GM23338 (cell line): ENCODE measurements at regions not wholly inside any gene's neighbourhood (a gene's known extent, or its start where the extent isn't known, plus 50 kb on each side); places are given as distances from the start of the nearest gene placed in this dataset.

Experiments
- CTCF ChIP-seq, 2 experiments: fragments of 200-600 bp in 1 of 2; sonication (generic) in 1 of 2; conservative IDR thresholded peaks; 2 replicates each; pipeline versions ENCODE4 v1.5.1 to v1.6.1; 2016 to 2017; ENCODE audit warnings: antibody characterized with exemption in 2 of 2, low read depth in 2 of 2, mild to moderate bottlenecking in 2 of 2, moderate library complexity in 1 of 2
- POLR2AphosphoS5 ChIP-seq: IDR thresholded peaks from 2 replicates; pipeline ENCODE4 v1.6.1; 2016; ENCODE audit warnings: antibody characterized with exemption, low read depth

- TF ChIP-seq CTCF (conservative IDR thresholded peaks at IDR 0.05; ENCODE audit: low read depth in 2 of 2) (no peak), POLR2AphosphoS5 (no peak)
These were observed 149.1 kb upstream of the CDIN1 start for GRCh38 chr15:36430280-36430679.
